Natural killer cell (primary cell): ENCODE measurements at regions not wholly inside any gene's neighbourhood (a gene's known extent, or its start where the extent isn't known, plus 50 kb on each side); places are given as distances from the start of the nearest gene placed in this dataset.

Source experiments
- ATAC-seq, 3 donors: fragments of 150-1000 bp in 2 of 3; fragments of 200-7000 bp in 1 of 3; cut with Tn5 transposase; 1 replicate in 1 of 3; 2 replicates in 2 of 3; pipeline ENCODE4 v1.10.0; 2021; ENCODE audit warnings: mild to moderate bottlenecking in 2 of 3, moderate library complexity in 2 of 3
- DNase-seq, 2 donors: peaks; one replicate each; pipeline versions ENCODE4 v3.0.0 to v3.0.0-alpha.2; 2013 to 2021; ENCODE audit warnings: mixed read lengths in 1 of 2
- H3K27ac ChIP-seq: one replicate; pipeline ENCODE4 v1.5.1; 2013; ENCODE audit warnings: mild to moderate bottlenecking, low read length
- H3K27me3 ChIP-seq: one replicate; pipeline ENCODE4 v1.6.1; 2013; ENCODE audit warnings: low read length; ENCODE audit not compliant: control insufficient read depth, insufficient read depth
- H3K36me3 ChIP-seq: one replicate; pipeline ENCODE4 v1.6.1; 2013; ENCODE audit warnings: low read length; ENCODE audit not compliant: control insufficient read depth, insufficient read depth
- H3K4me1 ChIP-seq: one replicate; pipeline ENCODE4 v1.6.1; 2013; ENCODE audit warnings: low read length; ENCODE audit not compliant: control insufficient read depth, insufficient read depth
- H3K4me3 ChIP-seq: one replicate; pipeline ENCODE4 v1.5.1; 2013; ENCODE audit warnings: low read length
- H3K9me3 ChIP-seq: one replicate; pipeline ENCODE4 v1.6.1; 2013; ENCODE audit warnings: low read length; ENCODE audit not compliant: control insufficient read depth, insufficient read depth
- H3K27ac Mint-ChIP-seq, 2 donors: one replicate each; pipeline ENCODE4 v1.8.0; 2022; ENCODE audit warnings: mild to moderate bottlenecking in 2 of 2, mixed read lengths in 2 of 2, moderate library complexity in 1 of 2
- H3K27me3 Mint-ChIP-seq, 2 donors: one replicate each; pipeline ENCODE4 v1.8.0; 2022; ENCODE audit warnings: low read depth in 2 of 2, mixed read lengths in 2 of 2
- H3K36me3 Mint-ChIP-seq: one replicate; pipeline ENCODE4 v1.8.0; 2022; ENCODE audit warnings: mixed read lengths
- H3K4me1 Mint-ChIP-seq, 2 donors: one replicate each; pipeline ENCODE4 v1.8.0; 2022; ENCODE audit warnings: mixed read lengths in 2 of 2
- H3K4me3 Mint-ChIP-seq: one replicate; pipeline ENCODE4 v1.8.0; 2022; ENCODE audit warnings: mild to moderate bottlenecking, moderate library complexity, mixed read lengths
- H3K9me3 Mint-ChIP-seq, 2 donors: one replicate each; pipeline ENCODE4 v1.8.0; 2022; ENCODE audit warnings: mixed read lengths in 2 of 2
- CTCF ChIP-seq: fragments of 200-600 bp; IDR thresholded peaks from one replicate; pipeline ENCODE4 v1.8.0; 2022; ENCODE audit warnings: antibody characterized with exemption
- WGBS: methylation state at CpG from one replicate; pipeline ENCODE4 v1.1.7; 2013; ENCODE audit warnings: missing lambda C conversion rate; ENCODE audit not compliant: insufficient coverage; 5-methylcytosine and 5-hydroxymethylcytosine counted together
- intact Hi-C: fragments of 100-400 bp; cut with micrococcal nuclease; formaldehyde crosslinking; loops from one replicate; pipeline ENCODE4 v1.14.2; 2022

GRCh38 chr4:111811661-111812060 lies 333.6 kb upstream of the FAM241A start:
- H3K4me1 Mint-ChIP-seq: no peaks in the 10 kb centered on the region
- Histone ChIP-seq H3K4me1 (no peaks in the 10 kb centered on the region), H3K27me3 (no peaks in the 10 kb centered on the region), H3K27ac (no peak overlapping the region), H3K9me3 (no peaks in the 10 kb centered on the region), H3K36me3 (no peaks in the 10 kb centered on the region), H3K4me3 (no peak overlapping the region)
- no peak overlapping the region for H3K4me3 Mint-ChIP-seq
- no peak for DNase-seq
- no peaks in the 10 kb centered on the region for H3K36me3 Mint-ChIP-seq
- H3K27me3 Mint-ChIP-seq: no peaks in the 10 kb centered on the region
- H3K27ac Mint-ChIP-seq: no peak overlapping the region
- H3K9me3 Mint-ChIP-seq: peaks cover 3 to 4% of the 10 kb centered on the region in 2 donors
- no peak for ATAC-seq
- TF ChIP-seq CTCF: no peak
- intact Hi-C loops: no loop called here
- WGBS: 75% methylated on average over 2 of the region's 2 CpGs

- intact Hi-C loops: no loop called here
These were observed 333.1 kb upstream of the FAM241A start for GRCh38 chr4:111812114-111812513.

GRCh38 chr4:111812760-111813159 lies 332.5 kb upstream of the FAM241A start:
- Histone ChIP-seq H3K4me1 (no peaks in the 10 kb centered on the region), H3K27me3 (no peaks in the 10 kb centered on the region), H3K9me3 (no peaks in the 10 kb centered on the region), H3K4me3 (no peak overlapping the region), H3K36me3 (no peaks in the 10 kb centered on the region), H3K27ac (no peak overlapping the region)
- Mint-ChIP-seq H3K36me3 (no peaks in the 10 kb centered on the region), H3K27ac (no peak overlapping the region), H3K27me3 (no peaks in the 10 kb centered on the region), H3K4me1 (no peaks in the 10 kb centered on the region), H3K4me3 (no peak overlapping the region), H3K9me3 (peaks cover 3 to 4% of the 10 kb centered on the region in 2 donors)
- DNase-seq: no peak
- no CpG with 5 or more reads among the region's 1 CpG for WGBS
- no peak for ATAC-seq
- TF ChIP-seq CTCF: no peak
- intact Hi-C loops: no loop called here

More at GRCh38 chr4:111812114-111812513, 333.1 kb upstream of the FAM241A start:
- no peak overlapping the region for H3K27ac Mint-ChIP-seq
- 91% methylated on average over 1 of the region's 3 CpGs for WGBS
- Histone ChIP-seq H3K9me3 (no peaks in the 10 kb centered on the region), H3K4me3 (no peak overlapping the region), H3K36me3 (no peaks in the 10 kb centered on the region), H3K27me3 (no peaks in the 10 kb centered on the region), H3K4me1 (no peaks in the 10 kb centered on the region), H3K27ac (no peak overlapping the region)
- H3K4me1 Mint-ChIP-seq: no peaks in the 10 kb centered on the region
- no peaks in the 10 kb centered on the region for H3K36me3 Mint-ChIP-seq
- H3K4me3 Mint-ChIP-seq: no peak overlapping the region
- no peaks in the 10 kb centered on the region for H3K27me3 Mint-ChIP-seq
- no peak for ATAC-seq
- H3K9me3 Mint-ChIP-seq: peaks cover 3 to 4% of the 10 kb centered on the region in 2 donors
- no peak for DNase-seq
- no peak for TF ChIP-seq CTCF

- Mint-ChIP-seq H3K27ac (no peak overlapping the region), H3K9me3 (peaks cover 0 to 4% of the 10 kb centered on the region in 2 donors), H3K4me1 (no peaks in the 10 kb centered on the region), H3K36me3 (no peaks in the 10 kb centered on the region), H3K4me3 (no peak overlapping the region), H3K27me3 (no peaks in the 10 kb centered on the region)
- Histone ChIP-seq H3K27me3 (no peaks in the 10 kb centered on the region), H3K9me3 (no peaks in the 10 kb centered on the region), H3K4me1 (no peaks in the 10 kb centered on the region), H3K36me3 (no peaks in the 10 kb centered on the region), H3K4me3 (no peak overlapping the region), H3K27ac (no peak overlapping the region)
- intact Hi-C loops: no loop called here
- DNase-seq (no peak), ATAC-seq (no peak)
- WGBS: 71% methylated on average over 2 of the region's 3 CpGs
- TF ChIP-seq CTCF: no peak
These were observed 331.6 kb upstream of the FAM241A start for GRCh38 chr4:111813555-111814140.
